CD4-positive, alpha-beta T cell treated with Interleukin-12 subunit alpha and Interleukin-12 subunit beta, for 1 hour (primary cell): ENCODE measurements at regions not wholly inside any gene's neighbourhood (a gene's known extent, or its start where the extent isn't known, plus 50 kb on each side); places are given as distances from the start of the nearest gene placed in this dataset.

Experiments
- DNase-seq: peaks from one replicate; pipeline ENCODE4 v3.0.0-alpha.2; 2020

DNA sequence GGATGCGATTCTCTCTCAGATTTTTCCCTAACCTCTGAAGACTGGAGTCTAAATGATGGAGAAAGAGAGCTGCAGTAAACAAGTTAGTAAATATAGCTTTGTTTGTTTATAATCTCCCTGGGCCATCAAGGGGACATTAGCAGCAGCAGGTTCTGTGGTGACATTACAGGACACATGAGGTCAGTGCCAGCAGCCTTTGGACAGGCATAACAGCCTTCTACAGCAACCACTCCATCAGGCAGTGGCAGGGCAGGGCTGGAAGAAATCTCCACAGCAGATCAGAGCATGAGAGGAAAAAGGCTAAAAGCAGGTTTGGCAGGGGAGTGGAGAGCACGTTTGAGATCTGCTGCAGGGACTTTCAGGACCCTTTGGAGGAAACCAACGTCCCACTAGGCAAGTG lies 127.6 kb upstream of the ACP3 start:
- no peak for DNase-seq

DNA sequence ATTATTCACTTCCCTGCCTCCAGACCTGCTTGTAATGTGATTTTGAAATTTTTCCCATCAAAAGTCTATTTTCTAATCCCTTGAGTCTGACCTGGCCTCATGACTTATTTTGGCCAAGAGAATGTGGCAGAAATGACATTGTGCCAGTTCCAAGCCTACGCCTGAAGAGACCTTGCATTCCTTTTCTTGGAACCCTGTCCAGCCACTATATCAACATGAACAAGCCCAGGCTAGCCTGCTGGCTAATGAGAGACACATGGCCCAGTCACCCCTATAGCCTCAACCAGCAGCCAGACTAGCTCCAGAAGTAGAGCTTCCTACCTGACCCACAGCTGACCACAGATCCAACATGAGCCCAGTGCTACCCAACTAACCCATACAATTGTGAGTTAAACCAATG lies 121.1 kb upstream of the ACP3 start:
- no peak for DNase-seq

DNA sequence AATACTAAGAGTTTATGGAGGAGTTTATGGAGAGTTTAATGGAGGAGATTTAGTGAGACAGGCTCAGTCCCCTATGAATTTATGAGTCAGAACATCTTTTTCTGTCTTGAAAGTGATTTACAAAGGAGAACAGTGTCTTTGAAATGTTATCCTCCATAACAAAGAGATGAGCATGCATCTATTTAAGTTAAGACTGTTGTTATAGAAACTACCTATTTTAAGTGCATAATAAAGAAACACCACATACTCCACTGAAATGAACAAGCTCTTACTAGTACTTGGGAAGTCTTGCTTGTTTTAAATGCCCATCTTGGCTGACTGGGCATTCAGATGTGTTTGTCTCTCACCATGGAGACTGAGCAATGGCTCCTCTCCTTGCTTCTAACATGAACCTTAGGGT lies 118.7 kb upstream of the ACP3 start:
- no peak for DNase-seq

DNA sequence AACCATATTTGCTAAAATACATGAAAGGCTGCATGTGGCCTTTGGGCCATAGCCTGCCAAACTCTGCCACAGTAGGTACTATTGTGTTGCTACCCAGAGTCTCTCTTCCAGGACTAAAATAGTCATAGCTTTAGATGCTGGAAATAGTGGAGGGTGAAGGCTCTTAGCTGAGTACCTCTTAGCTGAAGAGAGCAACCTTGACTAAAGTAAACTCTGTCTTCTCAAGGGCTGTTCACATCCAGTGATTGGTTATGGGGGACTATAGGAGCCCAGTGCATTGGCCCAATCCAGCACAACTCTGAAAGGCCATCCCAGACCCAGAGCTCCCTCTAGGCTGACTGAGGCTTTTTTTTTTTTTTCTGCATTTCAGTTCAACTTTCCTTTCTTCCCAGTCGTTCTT lies 117.8 kb upstream of the ACP3 start:
- DNase-seq: no peak

DNA sequence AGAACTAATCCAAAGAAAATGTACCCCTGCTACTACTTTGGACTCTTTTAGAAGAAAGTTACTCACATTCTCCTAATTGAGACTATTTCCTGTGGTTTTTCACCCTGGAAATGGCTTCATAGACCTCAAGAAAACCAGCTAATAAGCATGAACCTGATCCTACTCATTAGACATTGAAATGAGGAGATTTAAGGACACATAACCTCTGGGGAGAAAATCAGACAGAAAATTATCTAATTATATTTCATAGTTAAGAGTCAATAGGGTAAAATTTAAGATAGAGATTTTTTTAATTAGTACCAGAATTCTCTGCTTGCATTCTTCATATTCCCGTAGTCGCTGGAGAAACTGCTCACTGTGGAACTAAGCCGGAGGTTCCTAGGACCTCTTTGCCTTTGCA lies 114.6 kb upstream of the ACP3 start:
- no peak for DNase-seq

DNA sequence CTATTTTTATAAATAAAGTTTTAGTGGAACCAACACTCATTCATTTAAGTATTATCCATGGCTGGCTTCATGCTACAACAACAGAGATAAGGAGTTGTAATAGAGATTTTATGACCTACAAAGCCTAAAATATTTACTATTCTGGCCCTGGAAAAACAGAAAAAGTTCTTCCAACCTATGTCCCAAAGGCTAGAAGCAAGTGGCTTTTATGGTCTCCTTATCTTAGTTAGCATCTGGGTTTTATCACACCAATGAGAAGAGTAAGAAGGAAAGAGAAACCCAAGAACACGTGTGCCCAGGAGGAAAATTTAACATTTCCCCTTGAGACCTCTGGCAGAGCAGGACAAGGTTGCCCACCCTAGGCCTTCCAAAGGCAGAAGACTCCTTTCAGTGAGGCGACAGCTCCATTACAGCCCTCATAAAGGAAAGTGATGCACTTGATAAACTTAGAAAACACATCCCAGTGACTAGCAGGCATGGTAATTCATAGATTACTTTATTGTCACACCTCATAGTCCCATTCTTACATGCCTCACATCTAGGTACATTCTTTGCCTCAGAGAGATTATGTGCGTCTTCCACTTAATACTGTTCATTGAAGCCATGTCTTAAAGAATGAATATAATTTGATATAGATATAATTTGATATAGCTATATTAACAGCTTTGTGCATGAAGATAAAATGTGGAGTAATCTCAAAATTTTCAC lies 113.2 kb upstream of the ACP3 start:
- no peak for DNase-seq

DNA sequence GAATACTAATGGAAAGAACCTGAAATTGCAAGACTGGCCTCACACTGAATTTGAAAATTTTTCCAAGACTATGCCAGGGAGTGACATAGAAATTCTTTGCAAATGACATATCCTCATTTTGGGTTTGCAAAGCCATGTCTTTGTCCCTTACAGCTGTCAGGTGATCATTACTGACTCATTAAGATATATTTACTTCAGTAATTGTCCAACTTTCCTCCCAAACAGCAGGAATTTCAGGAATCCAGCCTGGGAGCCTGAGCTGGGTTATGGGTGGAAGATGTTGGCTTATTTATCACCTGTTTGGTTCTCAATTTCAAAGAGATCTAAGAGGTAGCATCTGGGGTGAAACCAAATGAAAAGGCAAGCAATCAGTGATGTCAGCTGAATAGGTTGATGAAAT lies 111.6 kb upstream of the ACP3 start:
- DNase-seq: no peak

DNA sequence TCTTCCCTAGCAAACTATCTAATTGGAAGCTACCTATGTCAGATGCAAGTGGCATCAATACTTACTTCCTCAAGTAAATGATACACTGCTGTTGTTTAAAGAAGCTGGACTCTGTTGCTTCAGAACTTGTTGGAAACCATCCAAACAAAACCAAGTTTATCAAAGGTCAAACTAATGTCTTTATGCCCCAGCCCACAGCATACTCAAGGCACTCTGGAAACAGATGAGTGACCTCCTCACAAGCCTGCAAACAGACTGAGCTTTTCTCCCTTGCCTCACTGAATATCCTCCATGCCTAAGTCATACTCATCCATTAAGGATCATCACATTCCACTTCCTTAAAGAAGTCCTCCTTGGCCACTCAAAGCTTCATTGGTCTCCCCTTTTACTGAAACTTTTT lies 107.4 kb upstream of the ACP3 start:
- DNase-seq: no peak

DNA sequence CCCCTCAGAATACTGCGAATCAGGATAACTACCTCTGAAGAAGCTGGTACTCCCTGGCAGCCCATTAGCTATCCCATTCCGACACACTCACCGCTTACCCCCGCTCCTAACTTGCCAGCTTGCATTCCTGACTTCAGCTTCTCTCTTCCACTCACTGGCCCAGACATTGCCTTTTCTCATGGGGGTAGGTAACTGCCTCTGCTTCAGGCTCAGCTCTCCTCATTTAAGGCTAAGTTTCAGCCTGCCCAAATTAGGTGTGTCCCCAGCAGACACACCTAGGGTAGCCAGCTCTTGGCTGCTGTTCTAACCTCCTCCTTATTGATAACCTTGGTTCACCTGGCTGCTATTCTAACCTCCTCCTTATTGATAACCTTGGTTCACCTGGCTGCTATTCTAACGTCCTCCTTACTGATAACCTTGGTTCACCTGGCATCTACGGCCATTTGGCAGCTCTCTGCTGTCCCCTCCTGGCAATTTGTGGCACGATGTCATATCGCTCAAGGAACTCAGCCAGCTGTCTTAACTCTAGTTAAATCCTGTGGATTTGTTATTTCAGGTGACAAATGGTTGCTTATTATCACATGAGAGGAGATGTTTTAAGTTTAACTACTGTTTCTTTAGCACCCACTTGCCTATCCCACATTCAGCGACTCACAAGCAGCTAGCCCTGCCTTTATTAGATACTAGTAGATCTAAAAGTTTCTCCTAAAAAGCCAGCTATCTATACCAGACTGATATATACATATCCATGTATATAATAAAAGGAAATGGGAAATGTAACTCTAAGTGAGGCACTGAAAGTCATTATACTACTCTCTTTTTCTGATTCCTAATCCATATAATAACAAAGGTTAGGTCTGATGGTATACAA lies 106.5 kb upstream of the ACP3 start:
- DNase-seq: peak; percentile 2

DNA sequence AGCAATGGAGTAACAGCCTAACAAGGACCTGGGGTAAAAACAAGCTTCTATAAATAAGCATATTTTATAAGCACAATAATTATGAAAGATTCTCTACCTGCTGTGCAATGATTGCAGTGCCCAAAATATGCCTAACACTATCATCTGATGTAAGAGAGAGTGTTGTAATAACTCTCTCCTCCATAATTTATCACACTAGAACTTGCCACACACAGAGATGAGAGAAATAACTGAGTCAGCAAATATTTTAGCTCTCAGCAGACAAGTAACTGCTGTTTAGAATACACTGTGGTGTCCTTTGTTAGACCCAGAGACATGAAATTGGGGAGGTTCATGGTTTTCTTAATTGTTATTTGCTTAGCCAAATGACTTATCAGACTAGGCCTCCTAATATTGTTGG lies 105.3 kb upstream of the ACP3 start:
- DNase-seq: no peak

DNA sequence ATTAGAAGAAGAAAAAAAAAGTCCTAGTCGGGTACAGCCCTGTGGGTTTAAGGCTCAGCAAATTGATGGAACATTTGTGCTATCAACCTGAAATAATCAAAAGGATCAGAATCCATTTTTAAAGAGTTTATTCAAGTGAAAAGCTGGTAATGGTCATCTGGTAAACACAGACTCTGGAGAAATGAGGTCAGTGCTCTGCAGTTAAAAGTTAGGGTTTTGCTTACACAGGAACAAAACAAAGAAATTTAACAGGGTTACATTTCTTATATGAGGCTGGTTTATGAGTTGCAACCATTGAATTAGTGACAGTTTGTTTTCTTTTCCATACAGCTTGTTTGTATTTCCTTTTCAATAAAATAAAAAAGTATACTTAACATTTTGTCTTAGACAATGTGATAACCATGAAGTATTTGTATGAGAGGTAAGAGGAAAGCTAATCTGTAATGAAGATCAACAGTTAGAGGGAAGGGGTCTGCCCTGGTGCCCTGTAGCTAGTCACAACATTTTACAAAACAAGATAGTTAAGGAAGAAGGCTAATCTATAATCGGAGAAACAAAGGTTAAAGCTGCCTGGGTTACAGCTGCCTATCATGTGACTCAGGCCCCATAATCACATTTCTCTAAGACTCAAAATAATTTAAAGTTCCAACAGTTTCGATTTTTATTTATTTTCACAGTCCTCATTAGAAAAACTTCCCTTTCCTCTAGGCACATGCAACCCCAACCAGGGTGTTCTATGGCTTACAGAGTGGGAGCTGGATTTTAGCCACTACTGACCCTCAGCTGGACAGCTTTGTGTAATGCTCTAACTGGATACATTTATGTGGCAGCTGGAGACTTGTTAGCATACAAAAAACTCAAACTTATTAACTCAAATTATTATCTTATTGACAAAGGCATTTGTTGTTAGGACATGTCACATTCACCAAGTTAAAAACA lies 98.1 kb upstream of the ACP3 start:
- no peak for DNase-seq

DNA sequence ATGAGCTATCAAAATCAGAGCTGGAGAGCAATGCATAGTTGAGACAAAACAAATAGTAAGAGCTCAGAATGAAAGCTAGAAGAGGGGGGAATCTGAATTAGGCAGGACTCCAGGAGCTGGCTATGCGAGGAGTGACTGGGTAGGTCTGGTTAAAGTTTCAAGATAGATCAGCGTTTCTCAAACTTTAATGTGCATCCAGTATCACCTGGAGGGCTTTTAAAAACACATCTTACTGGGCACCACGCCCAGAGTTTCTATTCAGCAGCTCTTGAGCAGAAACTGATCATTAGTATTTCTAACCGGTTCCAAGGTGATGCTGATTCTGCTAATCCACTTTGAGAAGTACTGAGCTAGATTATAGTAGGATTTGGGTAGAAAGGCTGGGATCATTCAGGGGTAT lies 96.2 kb upstream of the ACP3 start:
- DNase-seq: no peak

DNA sequence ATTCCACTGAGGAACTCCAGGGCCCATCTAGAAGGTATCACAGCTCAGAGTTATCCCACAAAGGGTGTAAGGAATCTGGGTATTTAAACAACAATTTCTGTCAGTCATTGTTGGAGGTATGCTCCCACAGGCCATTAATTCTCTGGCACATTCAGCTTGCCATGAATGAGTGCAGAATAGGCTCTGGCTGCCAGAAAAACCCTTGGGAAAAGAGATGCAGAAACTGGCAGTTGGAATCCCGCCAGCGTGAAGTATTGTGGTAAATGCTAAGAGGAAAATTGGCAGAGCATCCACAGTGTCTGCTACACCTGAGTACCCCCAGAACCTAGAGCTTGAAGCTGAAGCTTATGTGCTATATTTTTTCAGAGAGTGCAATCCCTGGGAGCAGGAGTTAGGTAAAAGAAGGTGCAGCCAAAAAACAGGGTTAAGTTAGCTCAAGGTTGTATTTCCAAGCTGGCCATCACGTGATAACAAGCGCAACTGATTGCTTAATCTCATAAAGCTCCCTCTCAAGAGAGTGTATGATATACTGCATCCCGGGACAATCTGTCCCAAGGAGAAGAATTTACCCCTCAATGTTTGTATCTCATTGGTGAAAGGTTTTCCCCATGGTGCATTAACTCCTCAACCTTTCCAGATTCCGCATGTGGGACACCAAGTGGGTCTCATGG lies 94.2 kb upstream of the ACP3 start:
- no peak for DNase-seq

DNA sequence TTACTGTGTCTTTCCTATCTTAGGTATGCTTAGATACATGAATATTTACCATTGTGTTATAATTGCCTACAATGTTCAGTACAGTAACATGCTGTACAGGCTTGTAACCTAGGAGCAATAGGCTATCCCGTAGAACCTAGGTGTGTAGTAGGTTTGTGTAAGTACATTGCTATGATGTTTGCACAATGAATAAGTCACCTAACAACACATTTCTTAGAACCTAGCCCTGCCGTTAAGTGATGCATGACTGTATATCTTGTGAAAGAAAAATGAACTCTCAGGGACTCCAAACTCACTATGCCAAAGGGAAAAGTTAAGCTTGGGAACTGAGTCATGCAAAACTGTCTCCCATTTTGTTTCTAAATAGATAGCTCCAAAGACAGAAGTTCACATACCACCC lies 91.5 kb upstream of the ACP3 start:
- no peak for DNase-seq

DNA sequence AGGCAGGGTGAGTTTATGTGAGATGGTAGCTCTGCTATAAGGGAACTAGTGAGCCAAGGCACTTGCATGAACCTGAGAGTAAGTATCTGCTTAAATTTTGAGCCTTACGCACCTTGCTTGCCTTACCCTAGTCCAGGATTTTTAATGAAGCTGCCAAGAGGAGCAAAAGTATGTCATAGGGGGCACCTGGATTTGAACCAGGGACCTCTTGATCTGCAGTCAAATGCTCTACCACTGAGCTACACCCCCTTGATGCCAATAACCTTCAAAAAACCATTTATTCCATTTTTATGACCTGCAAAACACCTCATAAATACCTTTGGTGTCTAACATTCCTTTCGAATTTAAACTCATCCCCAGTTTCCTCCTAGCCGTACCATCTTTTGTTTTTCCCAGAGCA lies 88.3 kb upstream of the ACP3 start:
- no peak for DNase-seq

DNA sequence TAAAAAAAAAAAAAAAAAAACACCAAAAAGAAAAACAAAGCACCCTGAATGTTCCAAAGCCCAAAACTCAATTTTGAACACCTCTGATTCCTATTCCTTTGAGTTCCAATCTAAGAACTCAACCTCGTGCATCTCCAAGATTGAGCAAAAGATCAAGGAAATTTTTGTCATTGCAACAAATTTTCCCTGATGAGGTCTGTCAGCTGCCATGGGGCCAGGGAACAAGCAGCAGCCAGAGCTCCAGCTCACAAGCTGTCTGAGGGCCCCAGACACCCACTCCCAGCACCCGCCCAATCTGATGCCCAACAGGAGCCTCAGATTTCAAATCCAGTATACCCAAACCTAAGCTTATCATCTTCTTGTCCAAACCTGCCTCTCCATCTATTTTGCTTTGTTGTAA lies 87.6 kb upstream of the ACP3 start:
- no peak for DNase-seq

DNA sequence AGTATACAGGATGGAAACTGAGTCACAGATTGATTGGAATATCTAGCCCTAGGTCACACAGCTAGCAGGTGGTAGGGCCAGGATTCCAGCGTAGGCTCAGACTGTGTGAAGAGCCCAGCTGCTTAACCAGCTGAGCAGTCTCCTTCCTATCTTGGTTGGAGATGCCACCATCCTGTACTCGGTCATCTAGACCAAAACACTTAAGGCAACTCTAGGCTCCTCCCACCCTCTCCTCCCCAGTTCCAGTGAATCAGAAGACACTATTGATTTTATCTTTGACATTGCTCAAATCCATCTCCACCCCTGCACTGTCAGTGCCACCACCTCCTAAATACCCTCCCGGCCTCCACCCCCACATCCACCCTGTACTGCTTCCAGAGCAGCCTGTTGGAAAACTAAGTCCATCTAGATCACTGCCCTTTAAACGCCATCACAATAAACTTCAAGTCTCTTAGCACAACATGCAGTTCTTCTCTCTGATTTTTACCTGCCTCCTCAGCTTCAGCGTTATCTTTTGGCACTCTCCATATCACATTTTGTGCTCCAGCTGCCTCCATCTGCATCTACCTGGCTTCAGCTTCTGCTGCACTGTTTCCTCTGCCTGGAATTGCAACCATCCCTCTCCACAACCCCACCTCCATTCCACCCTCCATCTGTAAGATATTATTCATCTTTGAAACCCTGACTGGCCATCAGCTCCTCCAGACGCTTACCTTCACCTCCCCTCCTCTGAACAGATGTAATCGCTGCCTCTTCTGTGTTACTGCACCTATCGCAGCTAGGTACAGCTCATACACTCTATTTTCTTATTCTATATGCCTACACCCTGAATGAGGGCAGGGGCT lies 86.8 kb upstream of the ACP3 start:
- DNase-seq: no peak

DNA sequence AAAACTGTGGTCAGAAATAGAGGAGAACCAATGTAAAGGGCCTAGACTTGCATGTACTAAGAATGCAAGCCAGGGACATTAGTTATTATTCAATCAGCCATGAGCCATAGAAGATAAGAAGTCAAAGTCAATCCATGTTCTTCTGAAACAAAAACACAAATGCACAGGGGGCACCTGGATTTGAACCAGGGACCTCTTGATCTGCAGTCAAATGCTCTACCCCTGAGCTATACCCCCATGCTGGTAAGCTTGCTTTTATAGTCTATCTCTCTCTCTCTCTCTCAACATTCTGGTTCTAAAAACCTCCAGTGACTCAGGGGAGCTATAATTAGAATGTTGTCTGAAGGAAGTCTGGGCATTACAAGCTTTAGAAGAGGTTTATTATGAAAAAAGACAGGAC lies 85.6 kb upstream of the ACP3 start:
- no peak for DNase-seq

DNA sequence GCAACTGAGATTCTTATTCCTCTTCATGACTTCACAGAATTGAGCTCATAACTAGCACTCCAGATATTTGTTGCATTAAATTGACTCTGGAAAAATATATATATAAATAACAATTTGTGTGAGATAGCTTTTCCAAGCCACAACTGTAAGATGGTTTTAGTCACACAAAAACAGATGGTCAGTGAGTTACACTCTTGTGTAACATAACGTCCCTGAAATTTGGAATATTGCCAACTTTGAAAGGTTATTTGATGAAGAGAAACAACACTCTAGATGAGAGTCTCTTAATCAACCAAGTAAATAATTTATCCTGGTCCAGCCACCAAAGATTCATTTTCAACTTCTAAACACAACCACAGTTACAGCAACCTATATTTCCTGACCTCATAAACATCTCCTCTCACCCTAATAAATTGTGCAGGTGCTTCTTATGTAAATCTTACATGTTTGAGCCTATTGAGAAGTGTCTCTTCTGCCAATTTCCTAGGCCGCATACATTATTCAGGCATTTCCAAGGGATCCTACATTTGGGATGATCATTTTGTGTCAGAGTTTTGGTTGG lies 84.9 kb upstream of the ACP3 start:
- no peak for DNase-seq

DNA sequence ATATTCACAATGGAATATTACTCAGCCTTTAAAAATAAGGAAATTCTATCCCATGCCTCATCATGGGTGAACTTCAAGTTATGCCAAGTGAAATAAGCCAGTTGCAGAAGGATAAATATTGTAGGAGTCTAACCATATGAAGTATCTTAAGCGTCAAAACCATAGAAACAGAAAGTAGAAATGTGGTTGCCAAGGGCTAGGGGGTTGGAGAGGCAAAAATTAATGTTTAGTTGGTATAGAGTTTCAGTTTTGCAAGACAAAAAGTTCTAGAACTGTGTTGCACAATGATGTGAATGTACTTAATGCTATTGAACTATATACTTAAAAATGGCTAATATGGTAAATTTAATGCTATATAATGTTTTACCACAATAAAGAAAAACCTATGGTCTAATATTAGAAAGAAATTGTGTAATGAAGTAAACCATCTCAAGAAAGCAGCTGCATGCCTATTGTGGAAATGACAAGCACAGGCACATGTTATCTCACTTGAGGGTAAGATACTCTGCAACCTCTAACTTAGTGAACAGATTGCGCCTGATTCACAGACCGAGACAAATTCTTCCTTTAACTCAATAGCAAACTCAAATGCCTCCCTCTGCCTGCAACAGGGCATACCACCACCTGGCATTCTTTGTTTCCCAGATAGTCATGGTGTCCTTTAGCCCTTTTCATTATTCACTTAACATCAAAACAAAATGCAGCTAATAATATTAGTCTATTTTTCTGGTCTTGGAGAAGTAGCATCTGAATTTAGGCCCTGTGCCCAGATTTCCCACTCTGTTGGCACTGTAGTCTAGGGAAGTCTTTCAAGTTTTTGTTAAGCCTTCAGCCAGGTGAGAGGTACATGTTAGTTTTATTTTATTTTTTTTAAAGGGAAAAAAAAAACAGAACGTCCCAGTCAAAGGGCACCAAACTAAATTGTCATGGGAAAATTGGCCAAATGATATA lies 80.2 kb upstream of the ACP3 start:
- DNase-seq: no peak
